ENCODE measurements at regions not wholly inside any gene's neighbourhood (a gene's known extent, or its start where the extent isn't known, plus 50 kb on each side); places are given as distances from the start of the nearest gene placed in this dataset.

GRCh38 chr13:111470933-111471332, 150.5 kb downstream of the TEX29 start:
- TF ChIP-seq, protein P1, sequence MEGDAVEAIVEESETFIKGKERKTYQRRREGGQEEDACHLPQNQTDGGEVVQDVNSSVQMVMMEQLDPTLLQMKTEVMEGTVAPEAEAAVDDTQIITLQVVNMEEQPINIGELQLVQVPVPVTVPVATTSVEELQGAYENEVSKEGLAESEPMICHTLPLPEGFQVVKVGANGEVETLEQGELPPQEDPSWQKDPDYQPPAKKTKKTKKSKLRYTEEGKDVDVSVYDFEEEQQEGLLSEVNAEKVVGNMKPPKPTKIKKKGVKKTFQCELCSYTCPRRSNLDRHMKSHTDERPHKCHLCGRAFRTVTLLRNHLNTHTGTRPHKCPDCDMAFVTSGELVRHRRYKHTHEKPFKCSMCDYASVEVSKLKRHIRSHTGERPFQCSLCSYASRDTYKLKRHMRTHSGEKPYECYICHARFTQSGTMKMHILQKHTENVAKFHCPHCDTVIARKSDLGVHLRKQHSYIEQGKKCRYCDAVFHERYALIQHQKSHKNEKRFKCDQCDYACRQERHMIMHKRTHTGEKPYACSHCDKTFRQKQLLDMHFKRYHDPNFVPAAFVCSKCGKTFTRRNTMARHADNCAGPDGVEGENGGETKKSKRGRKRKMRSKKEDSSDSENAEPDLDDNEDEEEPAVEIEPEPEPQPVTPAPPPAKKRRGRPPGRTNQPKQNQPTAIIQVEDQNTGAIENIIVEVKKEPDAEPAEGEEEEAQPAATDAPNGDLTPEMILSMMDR (IDR thresholded peaks at IDR 0.05; ENCODE audit: insufficient read depth, low read length, poor library complexity, severe bottlenecking): no peak
- TF ChIP-seq EZH2phosphoT487 (conservative IDR thresholded peaks at IDR 0.05; ENCODE audit: low read length): no peak
